SU-DHL-6 (cell line): ENCODE measurements at regions not wholly inside any gene's neighbourhood (a gene's known extent, or its start where the extent isn't known, plus 50 kb on each side); places are given as distances from the start of the nearest gene placed in this dataset.

Experiments used
- H2AFZ ChIP-seq: fragments of 200-600 bp; sonication (generic); 2 replicates; pipeline ENCODE4 v1.6.1; 2014; ENCODE audit warnings: low read depth, mild to moderate bottlenecking, moderate library complexity, mixed read lengths, antibody characterized with exemption, low read length; ENCODE audit not compliant: severe bottlenecking
- H3F3A ChIP-seq: fragments of 200-600 bp; shearing (Covaris generic); 2 replicates; pipeline ENCODE4 v1.6.0; 2016; ENCODE audit warnings: antibody characterized with exemption, mild to moderate bottlenecking; ENCODE audit not compliant: insufficient read depth
- H3K27ac ChIP-seq: fragments of 200-600 bp; sonication (generic); 2 replicates; pipeline ENCODE4 v1.5.1; 2016; ENCODE audit warnings: low read depth, mild to moderate bottlenecking, low read length, moderate library complexity, mixed read lengths
- H3K27me3 ChIP-seq: fragments of 200-600 bp; sonication (generic), shearing (Covaris generic); 2 replicates; pipeline ENCODE4 v1.6.0; 2014; ENCODE audit warnings: mild to moderate bottlenecking, low read length
- H3K36me3 ChIP-seq: fragments of 200-600 bp; sonication (generic); 2 replicates; pipeline ENCODE4 v1.6.1; 2014; ENCODE audit warnings: mild to moderate bottlenecking, low read length, mixed read lengths
- H3K4me2 ChIP-seq: fragments of 300-600, 200-600 bp; shearing (Covaris generic), sonication (generic); 2 replicates; pipeline ENCODE4 v1.6.0; 2014; ENCODE audit warnings: low read length, low read depth, mild to moderate bottlenecking; ENCODE audit not compliant: poor library complexity, severe bottlenecking
- H3K4me3 ChIP-seq: fragments of 200-600 bp; sonication (generic); 2 replicates; pipeline ENCODE4 v1.5.1; 2014; ENCODE audit warnings: antibody characterized with exemption, low read length, mild to moderate bottlenecking, mixed read lengths; ENCODE audit not compliant: insufficient read depth, poor library complexity, severe bottlenecking
- H3K79me2 ChIP-seq: fragments of 200-600 bp; sonication (generic); 2 replicates; pipeline ENCODE4 v1.6.1; 2014; ENCODE audit warnings: mild to moderate bottlenecking, low read length, moderate library complexity; ENCODE audit not compliant: insufficient read depth
- H3K9ac ChIP-seq: fragments of 200-600 bp; sonication (generic); 2 replicates; pipeline ENCODE4 v1.7.0; 2014; ENCODE audit warnings: mild to moderate bottlenecking, low read length
- H3K9me2 ChIP-seq: fragments of 200-600 bp; sonication (generic); replicated peaks from 2 replicates; pipeline ENCODE4 v1.6.1; 2014; ENCODE audit warnings: low read length; ENCODE audit not compliant: insufficient read depth
- H3K9me3 ChIP-seq: fragments of 200-600 bp; sonication (generic); 2 replicates; pipeline ENCODE4 v1.6.1; 2014; ENCODE audit warnings: low read length, mixed read lengths; ENCODE audit not compliant: insufficient read depth
- H4K20me1 ChIP-seq: fragments of 200-600 bp; sonication (generic); 2 replicates; pipeline ENCODE4 v1.6.1; 2014; ENCODE audit warnings: low read depth, mild to moderate bottlenecking, antibody characterized with exemption, low read length, moderate library complexity, mixed read lengths
- EZH2phosphoT487 ChIP-seq: fragments of 200-600 bp; sonication (generic), shearing (Covaris generic); conservative IDR thresholded peaks from 2 replicates; pipeline ENCODE4 v1.6.1; 2018; ENCODE audit warnings: mild to moderate bottlenecking, antibody characterized with exemption, low read length, moderate library complexity, mixed read lengths
- TF ChIP-seq, protein P1 (sequence below): fragments of 200-600 bp; sonication (generic); IDR thresholded peaks from one replicate; pipeline ENCODE4 v1.5.1; 2017; ENCODE audit warnings: antibody characterized with exemption, mild to moderate bottlenecking, low read length, moderate library complexity; ENCODE audit not compliant: insufficient read depth, poor library complexity, severe bottlenecking

- no peaks in the 10 kb centered on the region for H3K36me3 ChIP-seq
- H3K4me3 ChIP-seq, result no peak overlapping the region
- no peak overlapping the region for H3K4me2 ChIP-seq
- H3F3A ChIP-seq, result no peaks in the 10 kb centered on the region
- H3K9me2 ChIP-seq, result no peaks in the 10 kb centered on the region
- no peak overlapping the region for H2AFZ ChIP-seq
- H3K27ac ChIP-seq, result no peak overlapping the region
- H3K79me2 ChIP-seq, result no peaks in the 10 kb centered on the region
- no peak for TF ChIP-seq EZH2phosphoT487
- TF ChIP-seq, protein P1, sequence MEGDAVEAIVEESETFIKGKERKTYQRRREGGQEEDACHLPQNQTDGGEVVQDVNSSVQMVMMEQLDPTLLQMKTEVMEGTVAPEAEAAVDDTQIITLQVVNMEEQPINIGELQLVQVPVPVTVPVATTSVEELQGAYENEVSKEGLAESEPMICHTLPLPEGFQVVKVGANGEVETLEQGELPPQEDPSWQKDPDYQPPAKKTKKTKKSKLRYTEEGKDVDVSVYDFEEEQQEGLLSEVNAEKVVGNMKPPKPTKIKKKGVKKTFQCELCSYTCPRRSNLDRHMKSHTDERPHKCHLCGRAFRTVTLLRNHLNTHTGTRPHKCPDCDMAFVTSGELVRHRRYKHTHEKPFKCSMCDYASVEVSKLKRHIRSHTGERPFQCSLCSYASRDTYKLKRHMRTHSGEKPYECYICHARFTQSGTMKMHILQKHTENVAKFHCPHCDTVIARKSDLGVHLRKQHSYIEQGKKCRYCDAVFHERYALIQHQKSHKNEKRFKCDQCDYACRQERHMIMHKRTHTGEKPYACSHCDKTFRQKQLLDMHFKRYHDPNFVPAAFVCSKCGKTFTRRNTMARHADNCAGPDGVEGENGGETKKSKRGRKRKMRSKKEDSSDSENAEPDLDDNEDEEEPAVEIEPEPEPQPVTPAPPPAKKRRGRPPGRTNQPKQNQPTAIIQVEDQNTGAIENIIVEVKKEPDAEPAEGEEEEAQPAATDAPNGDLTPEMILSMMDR, result no peak
- no peaks in the 10 kb centered on the region for H3K27me3 ChIP-seq
- H4K20me1 ChIP-seq, result no peaks in the 10 kb centered on the region
- no peaks in the 10 kb centered on the region for H3K9me3 ChIP-seq
- H3K9ac ChIP-seq, result no peak overlapping the region
Observed at GRCh38 chr12:41701943-41702601, 442.6 kb downstream of the GXYLT1 start.

DNA sequence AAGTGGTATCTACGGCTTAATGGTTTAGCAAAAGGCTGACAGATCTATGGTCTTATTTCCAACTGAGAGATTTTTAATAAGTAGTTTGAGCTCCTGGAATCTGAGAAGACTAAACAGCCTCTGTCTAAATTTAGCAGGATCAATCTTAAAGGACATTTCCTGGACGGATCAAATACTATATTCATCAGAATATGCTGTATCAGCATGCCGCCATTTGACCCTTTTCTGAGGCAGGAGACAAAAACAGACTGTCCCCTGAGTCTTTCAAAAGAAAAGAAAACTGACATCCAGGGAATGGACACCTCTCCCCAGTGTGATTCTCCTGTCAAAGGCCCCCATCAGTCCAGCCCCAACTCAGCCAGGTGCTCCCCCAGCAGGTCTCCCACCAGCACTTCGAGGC lies 443.7 kb downstream of the GXYLT1 start:
- no peak overlapping the region for H3K27ac ChIP-seq
- H3K36me3 ChIP-seq, result no peaks in the 10 kb centered on the region

GRCh38 chr12:41699658-41700057 lies 445.0 kb downstream of the GXYLT1 start:
- no peaks in the 10 kb centered on the region for H3K9me2 ChIP-seq
- no peaks in the 10 kb centered on the region for H3K27me3 ChIP-seq
- H3K36me3 ChIP-seq, result no peaks in the 10 kb centered on the region
- no peak for TF ChIP-seq EZH2phosphoT487
- TF ChIP-seq, protein P1, result no peak
- H3K27ac ChIP-seq, result no peak overlapping the region
- H3K9me3 ChIP-seq, result no peaks in the 10 kb centered on the region
- no peaks in the 10 kb centered on the region for H3K79me2 ChIP-seq
- no peak overlapping the region for H3K4me3 ChIP-seq
- H3K9ac ChIP-seq, result no peak overlapping the region
- no peaks in the 10 kb centered on the region for H3F3A ChIP-seq
- no peaks in the 10 kb centered on the region for H4K20me1 ChIP-seq
- no peak overlapping the region for H3K4me2 ChIP-seq
- H2AFZ ChIP-seq, result no peak overlapping the region

More for the DNA sequence above, 443.7 kb downstream of the GXYLT1 start:
- Histone ChIP-seq H3K79me2 (no peaks in the 10 kb centered on the region), H3K27me3 (no peaks in the 10 kb centered on the region), H4K20me1 (no peaks in the 10 kb centered on the region), H3K9me3 (no peaks in the 10 kb centered on the region), H3K9ac (no peak overlapping the region), H2AFZ (no peak overlapping the region), H3K4me2 (no peak overlapping the region), H3K9me2 (no peaks in the 10 kb centered on the region), H3K4me3 (no peak overlapping the region), H3F3A (no peaks in the 10 kb centered on the region)
- TF ChIP-seq EZH2phosphoT487, result no peak
- TF ChIP-seq, protein P1, result no peak
